Calu3 (cell line): ENCODE measurements at regions not wholly inside any gene's neighbourhood (a gene's known extent, or its start where the extent isn't known, plus 50 kb on each side); places are given as distances from the start of the nearest gene placed in this dataset.

Experiments
- BruUV-seq: library from RNA; stranded (reverse); fragments of 400-500 nt; replicated peaks from 2 replicates; lab custom pipeline; 2021; lab: Mats Ljungman, UMichigan
- CTCF ChIA-PET: fragments of 300-600 bp; sonication (Branson Sonifier 250); formaldehyde crosslinking; loops from one replicate; lab custom pipeline; 2022; ENCODE audit warnings: antibody characterized with exemption; lab: Charles Lee
- DNase-seq: peaks from one replicate; pipeline ENCODE4 v3.0.0; 2022
- H3K27ac Mint-ChIP-seq: one replicate; pipeline ENCODE4 v1.8.0; 2022; ENCODE audit warnings: mixed read lengths; ENCODE audit not compliant: unreplicated experiment
- H3K27me3 Mint-ChIP-seq: one replicate; pipeline ENCODE4 v1.8.0; 2022; ENCODE audit warnings: mixed read lengths; ENCODE audit not compliant: unreplicated experiment
- H3K36me3 Mint-ChIP-seq: one replicate; pipeline ENCODE4 v1.8.0; 2022; ENCODE audit warnings: mild to moderate bottlenecking, moderate library complexity, mixed read lengths; ENCODE audit not compliant: insufficient read depth, unreplicated experiment
- H3K4me1 Mint-ChIP-seq: one replicate; pipeline ENCODE4 v1.8.0; 2022; ENCODE audit warnings: mild to moderate bottlenecking, low read depth, mixed read lengths; ENCODE audit not compliant: unreplicated experiment
- H3K4me3 Mint-ChIP-seq: one replicate; pipeline ENCODE4 v1.8.0; 2022; ENCODE audit warnings: mild to moderate bottlenecking, low read depth, moderate library complexity, mixed read lengths; ENCODE audit not compliant: unreplicated experiment
- H3K9me3 Mint-ChIP-seq: one replicate; pipeline ENCODE4 v1.8.0; 2022; ENCODE audit warnings: low read depth, mixed read lengths; ENCODE audit not compliant: unreplicated experiment
- CTCF ChIP-seq: fragments of 200-600 bp; IDR thresholded peaks from one replicate; pipeline ENCODE4 v1.8.0; 2022; ENCODE audit warnings: antibody characterized with exemption; ENCODE audit not compliant: unreplicated experiment
- intact Hi-C: fragments of 100-400 bp; cut with micrococcal nuclease; formaldehyde crosslinking; loops from one replicate; pipeline ENCODE4 v1.10.0; 2022; ENCODE audit not compliant: unreplicated experiment

- no peaks in the 10 kb centered on the region for H3K4me1 Mint-ChIP-seq
- TF ChIP-seq CTCF = no peak
- CTCF ChIA-PET = no interaction called here
- H3K4me3 Mint-ChIP-seq = no peak overlapping the region
- H3K27me3 Mint-ChIP-seq = no peaks in the 10 kb centered on the region
- H3K27ac Mint-ChIP-seq = no peak overlapping the region
- no TSS peak for BruUV-seq
- no peaks in the 10 kb centered on the region for H3K36me3 Mint-ChIP-seq
- intact Hi-C loops = no loop called here
- no peaks in the 10 kb centered on the region for H3K9me3 Mint-ChIP-seq
- DNase-seq = no peak
Measured at GRCh38 chr5:111855356-111855755, 98.4 kb upstream of the NREP start.

DNA sequence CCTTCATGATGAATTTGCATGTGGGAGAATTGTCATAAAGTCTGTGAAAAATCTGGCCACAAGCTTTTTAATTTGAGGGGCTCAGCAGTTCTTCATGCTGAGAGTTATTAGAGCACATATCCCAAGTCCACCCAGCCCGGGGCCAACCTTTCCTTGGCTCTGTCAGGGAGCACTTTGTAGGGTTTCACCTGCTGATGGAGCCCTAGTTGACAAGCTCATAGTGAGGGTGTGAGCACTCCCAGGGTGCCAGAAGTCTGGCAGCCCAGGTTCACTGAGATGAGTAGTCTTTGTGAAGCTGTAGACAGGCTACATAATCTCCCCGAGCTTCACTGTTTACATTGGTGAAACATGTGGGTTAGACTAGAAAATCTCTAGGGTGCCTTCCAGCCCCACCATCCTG, 97.2 kb upstream of the NREP start:
- Mint-ChIP-seq H3K36me3 (no peaks in the 10 kb centered on the region), H3K4me1 (no peaks in the 10 kb centered on the region), H3K4me3 (no peak overlapping the region), H3K9me3 (no peaks in the 10 kb centered on the region), H3K27me3 (no peaks in the 10 kb centered on the region), H3K27ac (no peak overlapping the region)
- no TSS peak for BruUV-seq
- intact Hi-C loops = no loop called here
- TF ChIP-seq CTCF = no peak
- CTCF ChIA-PET = no interaction called here
- no peak for DNase-seq

GRCh38 chr5:111853748-111854147, 96.8 kb upstream of the NREP start:
- Mint-ChIP-seq H3K36me3 (no peaks in the 10 kb centered on the region), H3K4me1 (no peaks in the 10 kb centered on the region), H3K27ac (no peak overlapping the region), H3K9me3 (no peaks in the 10 kb centered on the region), H3K4me3 (no peak overlapping the region), H3K27me3 (no peaks in the 10 kb centered on the region)
- no peak for DNase-seq
- no TSS peak for BruUV-seq
- TF ChIP-seq CTCF = no peak
- CTCF ChIA-PET = no interaction called here
- intact Hi-C loops = no loop called here

GRCh38 chr5:111851631-111852548, 94.9 kb upstream of the NREP start:
- CTCF ChIA-PET = no interaction called here
- intact Hi-C loops = no loop called here

More at GRCh38 chr5:111851631-111852548, 94.9 kb upstream of the NREP start:
- Mint-ChIP-seq H3K4me3 (no peak overlapping the region), H3K9me3 (no peaks in the 10 kb centered on the region), H3K36me3 (no peaks in the 10 kb centered on the region), H3K27ac (no peak overlapping the region), H3K4me1 (no peaks in the 10 kb centered on the region), H3K27me3 (no peaks in the 10 kb centered on the region)
- no peak for TF ChIP-seq CTCF
- BruUV-seq = no TSS peak
- DNase-seq = no peak
